Ascending aorta (tissue), 2 donors: ENCODE measurements at regions not wholly inside any gene's neighbourhood (a gene's known extent, or its start where the extent isn't known, plus 50 kb on each side); places are given as distances from the start of the nearest gene placed in this dataset.

ENCODE experiments used
- DNase-seq, 2 donors: peaks; one replicate each; pipeline ENCODE4 v3.0.0-alpha.2; 2019; ENCODE audit warnings: low spot score in 2 of 2
- H3K27ac ChIP-seq, 2 donors: fragments of 200-600 bp; sonication (generic); one replicate each; pipeline ENCODE4 v1.5.1; 2016 to 2017; ENCODE audit warnings: mild to moderate bottlenecking in 1 of 2
- H3K27me3 ChIP-seq: fragments of 200-600 bp; sonication (generic); one replicate; pipeline ENCODE4 v1.5.1; 2017
- H3K36me3 ChIP-seq, 2 donors: fragments of 200-600 bp; sonication (generic); one replicate each; pipeline ENCODE4 v1.5.1; 2016
- H3K4me1 ChIP-seq, 2 donors: fragments of 200-600 bp; sonication (generic); one replicate each; pipeline ENCODE4 v1.5.1; 2016 to 2017; ENCODE audit warnings: mild to moderate bottlenecking in 1 of 2
- H3K4me3 ChIP-seq, 2 donors: fragments of 200-600 bp; sonication (generic); one replicate each; pipeline ENCODE4 v1.5.1; 2016 to 2017; ENCODE audit warnings: mild to moderate bottlenecking in 1 of 2
- H3K9me3 ChIP-seq, 2 donors: fragments of 200-600 bp; sonication (generic); one replicate each; pipeline ENCODE4 v1.5.1; 2016
- intact Hi-C: fragments of 100-400 bp; cut with DNase I; formaldehyde crosslinking; loops from one replicate; pipeline ENCODE4 v1.15.1; 2023
- TF ChIP-seq, protein P1 (sequence below), 3 experiments: fragments of 200-600 bp in 2 of 3; fragments of 450-650 bp in 1 of 3; sonication (generic) in 2 of 3; IDR thresholded peaks; one replicate each; pipeline ENCODE4 v1.5.1; 2016 to 2019; ENCODE audit warnings: antibody characterized with exemption in 3 of 3, mild to moderate bottlenecking in 1 of 3, moderate library complexity in 1 of 3

DNA sequence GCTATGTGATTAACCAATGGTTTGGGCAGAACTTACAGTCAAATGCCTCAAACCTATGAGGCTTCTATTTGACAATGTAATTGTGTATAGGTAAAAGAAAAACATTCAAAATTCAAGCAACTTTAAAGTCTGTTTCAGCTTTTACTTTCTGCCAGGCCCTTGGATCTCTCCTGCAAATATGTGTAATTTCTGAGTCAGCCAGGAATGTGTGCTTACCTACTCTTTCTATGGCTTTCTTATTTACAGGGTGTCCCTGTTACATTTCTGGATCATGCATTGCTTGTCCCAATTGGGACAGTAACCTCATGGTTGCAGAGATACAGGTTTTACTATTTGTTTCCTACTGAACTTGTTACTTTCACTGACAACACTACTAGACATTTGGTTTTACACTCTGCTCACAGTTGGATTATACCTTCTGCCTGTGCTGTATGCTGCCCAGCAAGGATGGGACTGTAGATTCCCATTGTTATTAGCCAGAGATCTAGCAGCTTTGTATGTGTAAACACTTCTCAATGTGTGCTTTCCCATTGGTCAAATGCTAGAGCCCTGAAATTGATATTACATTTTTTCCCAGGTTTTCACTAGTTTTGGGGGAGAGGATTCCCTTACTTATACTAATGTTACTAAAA is 355.3 kb downstream of the ARL4A start:
- DNase-seq: no peak
- Histone ChIP-seq H3K4me1 (no peaks in the 10 kb centered on the region), H3K4me3 (no peak overlapping the region), H3K9me3 (no peaks in the 10 kb centered on the region), H3K27ac (no peak overlapping the region), H3K27me3 (no peaks in the 10 kb centered on the region), H3K36me3 (no peaks in the 10 kb centered on the region)
- intact Hi-C loops: no loop called here
- TF ChIP-seq, protein P1, sequence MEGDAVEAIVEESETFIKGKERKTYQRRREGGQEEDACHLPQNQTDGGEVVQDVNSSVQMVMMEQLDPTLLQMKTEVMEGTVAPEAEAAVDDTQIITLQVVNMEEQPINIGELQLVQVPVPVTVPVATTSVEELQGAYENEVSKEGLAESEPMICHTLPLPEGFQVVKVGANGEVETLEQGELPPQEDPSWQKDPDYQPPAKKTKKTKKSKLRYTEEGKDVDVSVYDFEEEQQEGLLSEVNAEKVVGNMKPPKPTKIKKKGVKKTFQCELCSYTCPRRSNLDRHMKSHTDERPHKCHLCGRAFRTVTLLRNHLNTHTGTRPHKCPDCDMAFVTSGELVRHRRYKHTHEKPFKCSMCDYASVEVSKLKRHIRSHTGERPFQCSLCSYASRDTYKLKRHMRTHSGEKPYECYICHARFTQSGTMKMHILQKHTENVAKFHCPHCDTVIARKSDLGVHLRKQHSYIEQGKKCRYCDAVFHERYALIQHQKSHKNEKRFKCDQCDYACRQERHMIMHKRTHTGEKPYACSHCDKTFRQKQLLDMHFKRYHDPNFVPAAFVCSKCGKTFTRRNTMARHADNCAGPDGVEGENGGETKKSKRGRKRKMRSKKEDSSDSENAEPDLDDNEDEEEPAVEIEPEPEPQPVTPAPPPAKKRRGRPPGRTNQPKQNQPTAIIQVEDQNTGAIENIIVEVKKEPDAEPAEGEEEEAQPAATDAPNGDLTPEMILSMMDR (IDR thresholded peaks at IDR 0.05): no peak

- no peak overlapping the region for H3K4me3 ChIP-seq
- TF ChIP-seq, protein P1 (IDR thresholded peaks at IDR 0.05): no peak
- H3K4me1 ChIP-seq: no peaks in the 10 kb centered on the region
- intact Hi-C loops: no loop called here
- no peaks in the 10 kb centered on the region for H3K9me3 ChIP-seq
- no peaks in the 10 kb centered on the region for H3K27me3 ChIP-seq
- H3K27ac ChIP-seq: no peak overlapping the region
- H3K36me3 ChIP-seq: no peaks in the 10 kb centered on the region
- DNase-seq: no peak
Measured at GRCh38 chr7:13044309-13044708, 356.9 kb downstream of the ARL4A start.

DNA sequence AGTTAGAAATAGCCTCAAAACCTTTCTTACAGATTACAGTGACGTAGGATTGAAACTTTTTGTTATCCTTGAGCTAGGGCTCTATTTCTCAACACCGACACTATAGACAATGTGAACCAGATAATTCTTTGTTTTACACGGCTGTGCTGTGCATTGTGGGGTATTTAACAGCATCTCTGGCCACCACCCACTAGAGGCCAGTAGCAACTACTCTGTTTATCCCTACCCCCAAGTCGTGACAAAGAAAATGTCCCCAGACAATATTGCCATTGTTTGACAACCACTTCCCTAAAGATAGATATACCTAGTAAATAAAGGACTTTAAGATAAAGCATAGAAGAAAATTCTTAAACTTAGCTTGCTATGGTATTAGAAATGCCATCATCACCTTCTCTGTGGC is 359.6 kb downstream of the ARL4A start:
- intact Hi-C loops: no loop called here
- TF ChIP-seq, protein P1 (IDR thresholded peaks at IDR 0.05): no peak

GRCh38 chr7:13049946-13050345 is 362.5 kb downstream of the ARL4A start:
- no peaks in the 10 kb centered on the region for H3K9me3 ChIP-seq
- no peaks in the 10 kb centered on the region for H3K36me3 ChIP-seq
- no peak overlapping the region for H3K27ac ChIP-seq
- no peaks in the 10 kb centered on the region for H3K27me3 ChIP-seq
- no peak for DNase-seq
- TF ChIP-seq, protein P1 (IDR thresholded peaks at IDR 0.05): no peak
- intact Hi-C loops: no loop called here
- no peak overlapping the region for H3K4me3 ChIP-seq
- H3K4me1 ChIP-seq: no peaks in the 10 kb centered on the region

More for the DNA sequence above, 359.6 kb downstream of the ARL4A start:
- Histone ChIP-seq H3K36me3 (no peaks in the 10 kb centered on the region), H3K9me3 (no peaks in the 10 kb centered on the region), H3K27ac (no peak overlapping the region), H3K27me3 (no peaks in the 10 kb centered on the region), H3K4me3 (no peak overlapping the region), H3K4me1 (no peaks in the 10 kb centered on the region)
- DNase-seq: no peak

DNA sequence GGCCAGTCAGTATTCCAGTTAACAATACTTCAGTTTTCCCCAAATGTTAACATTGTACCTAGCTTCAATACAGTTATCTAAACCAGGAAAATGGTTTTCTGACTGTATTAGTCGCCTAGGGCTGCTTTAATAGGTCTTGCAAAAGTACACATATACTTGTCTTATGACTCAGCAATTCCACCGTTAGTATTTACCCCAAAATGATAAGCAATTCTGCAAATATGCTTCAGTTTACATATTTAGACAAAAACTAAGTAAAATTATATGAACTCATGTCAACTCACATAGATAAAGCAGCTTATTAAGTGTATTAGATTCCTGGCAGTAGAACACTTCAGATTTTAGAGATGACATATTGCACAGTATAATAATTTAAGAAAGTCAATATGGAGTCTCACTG is 363.3 kb downstream of the ARL4A start:
- Histone ChIP-seq H3K27ac (no peak overlapping the region), H3K27me3 (no peaks in the 10 kb centered on the region), H3K4me3 (no peak overlapping the region), H3K4me1 (no peaks in the 10 kb centered on the region), H3K9me3 (no peaks in the 10 kb centered on the region), H3K36me3 (no peaks in the 10 kb centered on the region)
- TF ChIP-seq, protein P1 (IDR thresholded peaks at IDR 0.05): no peak
- no peak for DNase-seq
- intact Hi-C loops: no loop called here
